ENCODE measurements at regions not wholly inside any gene's neighbourhood (a gene's known extent, or its start where the extent isn't known, plus 50 kb on each side); places are given as distances from the start of the nearest gene placed in this dataset.
A peak's percentile ranks its signal among the peaks of the same experiment; 100 is the strongest.

DNA sequence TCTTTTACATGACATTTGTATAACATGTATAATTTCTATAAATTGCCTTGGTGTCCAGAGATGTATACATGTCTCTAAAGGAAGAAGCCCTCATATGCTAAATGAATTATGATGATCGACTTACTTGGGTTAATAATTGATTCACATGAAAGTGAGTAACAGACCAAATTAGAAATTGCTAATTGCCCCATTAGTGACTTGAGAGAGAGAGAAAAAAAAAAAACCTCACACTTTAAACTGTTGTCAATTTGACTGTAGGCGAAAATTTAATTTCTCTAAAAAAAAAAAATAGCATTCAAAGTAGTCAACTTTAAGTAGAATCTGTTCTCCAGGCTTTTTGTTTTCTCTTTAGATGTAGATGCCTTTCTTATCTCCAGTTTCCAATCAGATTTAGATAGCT, 383.3 kb downstream of the SH2D4B start:
- H3K4me3 ChIP-seq (ENCODE audit: severe bottlenecking): no peak overlapping the region
- no peaks in the 10 kb centered on the region for H3K27me3 ChIP-seq (ENCODE audit: insufficient read depth, poor library complexity, severe bottlenecking)
- ATAC-seq (ENCODE audit: low read depth) (no peak), DNase-seq (ENCODE audit: low spot score) (no peak)
- no peak overlapping the region for H3K27ac ChIP-seq (ENCODE audit: poor library complexity, severe bottlenecking)
- no peaks in the 10 kb centered on the region for H3K9me3 ChIP-seq (ENCODE audit: severe bottlenecking)
- no peaks in the 10 kb centered on the region for H3K4me1 ChIP-seq (ENCODE audit: insufficient read depth, poor library complexity, severe bottlenecking)
- TF ChIP-seq, protein P1, sequence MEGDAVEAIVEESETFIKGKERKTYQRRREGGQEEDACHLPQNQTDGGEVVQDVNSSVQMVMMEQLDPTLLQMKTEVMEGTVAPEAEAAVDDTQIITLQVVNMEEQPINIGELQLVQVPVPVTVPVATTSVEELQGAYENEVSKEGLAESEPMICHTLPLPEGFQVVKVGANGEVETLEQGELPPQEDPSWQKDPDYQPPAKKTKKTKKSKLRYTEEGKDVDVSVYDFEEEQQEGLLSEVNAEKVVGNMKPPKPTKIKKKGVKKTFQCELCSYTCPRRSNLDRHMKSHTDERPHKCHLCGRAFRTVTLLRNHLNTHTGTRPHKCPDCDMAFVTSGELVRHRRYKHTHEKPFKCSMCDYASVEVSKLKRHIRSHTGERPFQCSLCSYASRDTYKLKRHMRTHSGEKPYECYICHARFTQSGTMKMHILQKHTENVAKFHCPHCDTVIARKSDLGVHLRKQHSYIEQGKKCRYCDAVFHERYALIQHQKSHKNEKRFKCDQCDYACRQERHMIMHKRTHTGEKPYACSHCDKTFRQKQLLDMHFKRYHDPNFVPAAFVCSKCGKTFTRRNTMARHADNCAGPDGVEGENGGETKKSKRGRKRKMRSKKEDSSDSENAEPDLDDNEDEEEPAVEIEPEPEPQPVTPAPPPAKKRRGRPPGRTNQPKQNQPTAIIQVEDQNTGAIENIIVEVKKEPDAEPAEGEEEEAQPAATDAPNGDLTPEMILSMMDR (IDR thresholded peaks at IDR 0.05; ENCODE audit: poor library complexity, severe bottlenecking): no peak
- H3K36me3 ChIP-seq (ENCODE audit: low read depth): no peaks in the 10 kb centered on the region

- Histone ChIP-seq H3K27ac (ENCODE audit: poor library complexity, severe bottlenecking) (no peak overlapping the region), H3K9me3 (ENCODE audit: severe bottlenecking) (no peaks in the 10 kb centered on the region), H3K27me3 (ENCODE audit: insufficient read depth, poor library complexity, severe bottlenecking) (no peaks in the 10 kb centered on the region), H3K36me3 (ENCODE audit: low read depth) (no peaks in the 10 kb centered on the region), H3K4me1 (ENCODE audit: insufficient read depth, poor library complexity, severe bottlenecking) (no peaks in the 10 kb centered on the region), H3K4me3 (ENCODE audit: severe bottlenecking) (no peak overlapping the region)
- DNase-seq (ENCODE audit: low spot score) (no peak), ATAC-seq (ENCODE audit: low read depth) (peak; percentile 56; the same call in 1 of the 3 replicates)
- TF ChIP-seq, protein P1 (IDR thresholded peaks at IDR 0.05; ENCODE audit: poor library complexity, severe bottlenecking): peak; percentile 85
These were observed 386.6 kb downstream of the SH2D4B start for GRCh38 chr10:80924063-80924952.

DNA sequence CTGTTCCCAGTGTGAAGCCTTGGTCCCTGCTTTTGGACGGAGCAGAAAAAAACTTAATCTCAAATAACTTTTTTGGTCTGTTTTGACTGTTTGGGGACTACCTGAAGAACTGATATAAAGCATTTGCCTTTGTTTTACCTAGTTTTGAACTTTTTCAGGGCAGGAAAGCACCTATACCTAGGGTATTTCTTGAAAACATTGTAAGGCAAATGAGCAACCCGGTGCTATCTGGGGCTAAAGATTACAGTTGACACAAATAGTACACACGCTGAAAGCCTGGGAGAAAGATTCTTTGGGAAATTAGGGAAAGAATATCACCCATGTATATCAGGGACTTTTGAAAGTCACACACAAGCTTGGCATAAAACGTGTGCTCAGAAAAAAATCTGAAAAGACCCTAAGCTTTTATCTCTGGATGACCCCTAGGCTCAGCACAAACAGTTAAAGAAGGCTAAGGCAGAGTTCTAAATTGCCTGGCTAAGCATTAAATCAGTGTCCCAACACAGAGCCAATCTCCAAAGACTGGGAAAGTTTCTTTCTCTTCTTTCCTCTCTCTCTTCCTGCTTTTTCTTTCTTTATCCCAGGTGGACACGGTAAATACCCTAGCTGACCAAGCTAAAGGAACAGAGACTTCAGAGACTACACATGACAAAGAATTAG, 389.8 kb downstream of the SH2D4B start:
- Histone ChIP-seq H3K36me3 (ENCODE audit: low read depth) (no peaks in the 10 kb centered on the region), H3K27ac (ENCODE audit: poor library complexity, severe bottlenecking) (no peak overlapping the region), H3K9me3 (ENCODE audit: severe bottlenecking) (no peaks in the 10 kb centered on the region), H3K4me3 (ENCODE audit: severe bottlenecking) (no peak overlapping the region), H3K4me1 (ENCODE audit: insufficient read depth, poor library complexity, severe bottlenecking) (no peaks in the 10 kb centered on the region), H3K27me3 (ENCODE audit: insufficient read depth, poor library complexity, severe bottlenecking) (no peaks in the 10 kb centered on the region)
- no peak for ATAC-seq (ENCODE audit: low read depth)
- TF ChIP-seq, protein P1 (IDR thresholded peaks at IDR 0.05; ENCODE audit: poor library complexity, severe bottlenecking): no peak
- no peak for DNase-seq (ENCODE audit: low spot score)

GRCh38 chr10:80938903-80939302, 401.2 kb downstream of the SH2D4B start:
- Histone ChIP-seq H3K36me3 (ENCODE audit: low read depth) (no peaks in the 10 kb centered on the region), H3K4me3 (ENCODE audit: severe bottlenecking) (no peak overlapping the region), H3K9me3 (ENCODE audit: severe bottlenecking) (no peaks in the 10 kb centered on the region), H3K4me1 (ENCODE audit: insufficient read depth, poor library complexity, severe bottlenecking) (no peaks in the 10 kb centered on the region), H3K27me3 (ENCODE audit: insufficient read depth, poor library complexity, severe bottlenecking) (no peaks in the 10 kb centered on the region), H3K27ac (ENCODE audit: poor library complexity, severe bottlenecking) (no peak overlapping the region)
- no peak for ATAC-seq (ENCODE audit: low read depth)
- TF ChIP-seq, protein P1 (IDR thresholded peaks at IDR 0.05; ENCODE audit: poor library complexity, severe bottlenecking): no peak
- no peak for DNase-seq (ENCODE audit: low spot score)

All from RWPE2 (cell line).